Mucosa of descending colon (tissue), 3 donors: ENCODE measurements at regions not wholly inside any gene's neighbourhood (a gene's known extent, or its start where the extent isn't known, plus 50 kb on each side); places are given as distances from the start of the nearest gene placed in this dataset.

ENCODE experiments used
- ATAC-seq: fragments of 200-7000 bp; cut with Tn5 transposase; one replicate; pipeline ENCODE4 v1.9.1; 2020; ENCODE audit warnings: mild to moderate bottlenecking, moderate library complexity
- DNase-seq, 3 donors: peaks; one replicate each; pipeline ENCODE4 v3.0.0-alpha.2; 2020
- H3K36me3 ChIP-seq: fragments of 200-600 bp; one replicate; pipeline ENCODE4 v1.8.0; 2021; ENCODE audit warnings: low read depth, mild to moderate bottlenecking
- H3K4me1 ChIP-seq: fragments of 200-600 bp; one replicate; pipeline ENCODE4 v1.8.0; 2021; ENCODE audit warnings: low read depth, mild to moderate bottlenecking
- H3K4me3 ChIP-seq: fragments of 200-600 bp; one replicate; pipeline ENCODE4 v1.8.0; 2021; ENCODE audit warnings: mild to moderate bottlenecking
- H3K9me3 ChIP-seq: fragments of 200-600 bp; one replicate; pipeline ENCODE4 v1.8.0; 2021; ENCODE audit warnings: mild to moderate bottlenecking
- intact Hi-C, 2 donors: fragments of 100-400 bp; cut with DNase I in 1 of 2; cut with micrococcal nuclease in 1 of 2; formaldehyde crosslinking; loops; one replicate each; pipeline versions ENCODE4 v1.11.0 to v1.11.1; 2022; cut with DNase I, micrococcal nuclease
- TF ChIP-seq, protein P1 (sequence below): fragments of 200-600 bp; IDR thresholded peaks from one replicate; pipeline ENCODE4 v1.8.0; 2022; ENCODE audit warnings: antibody characterized with exemption, mild to moderate bottlenecking
- donor health status: DM: no; HTN: no; CAD: no; lungs with moderate emphysema.
- donor health status: DM: no; HTN: no; CAD: no.
- donor health status: DM: no; HTN: yes; CAD: no.

DNA sequence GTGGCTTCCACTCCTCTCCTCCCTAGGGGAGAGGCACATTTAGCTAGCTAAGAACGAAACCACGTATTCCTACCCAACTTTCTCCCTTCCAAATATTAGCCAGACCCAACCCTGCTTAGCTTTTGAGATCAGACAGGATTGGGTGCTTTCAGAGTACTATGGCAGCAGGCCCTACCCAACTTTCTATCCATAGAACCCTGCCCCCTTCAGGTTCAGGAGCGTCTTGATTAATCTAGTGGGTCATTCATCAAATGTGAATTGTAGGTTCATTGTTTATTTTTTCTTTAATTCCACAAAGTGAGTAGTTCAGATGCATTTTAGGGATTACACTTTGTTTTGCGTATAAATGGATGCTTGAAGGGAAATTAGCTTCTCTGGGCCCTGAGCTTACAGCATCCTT, 188.3 kb downstream of the MIB1 start:
- TF ChIP-seq, protein P1, sequence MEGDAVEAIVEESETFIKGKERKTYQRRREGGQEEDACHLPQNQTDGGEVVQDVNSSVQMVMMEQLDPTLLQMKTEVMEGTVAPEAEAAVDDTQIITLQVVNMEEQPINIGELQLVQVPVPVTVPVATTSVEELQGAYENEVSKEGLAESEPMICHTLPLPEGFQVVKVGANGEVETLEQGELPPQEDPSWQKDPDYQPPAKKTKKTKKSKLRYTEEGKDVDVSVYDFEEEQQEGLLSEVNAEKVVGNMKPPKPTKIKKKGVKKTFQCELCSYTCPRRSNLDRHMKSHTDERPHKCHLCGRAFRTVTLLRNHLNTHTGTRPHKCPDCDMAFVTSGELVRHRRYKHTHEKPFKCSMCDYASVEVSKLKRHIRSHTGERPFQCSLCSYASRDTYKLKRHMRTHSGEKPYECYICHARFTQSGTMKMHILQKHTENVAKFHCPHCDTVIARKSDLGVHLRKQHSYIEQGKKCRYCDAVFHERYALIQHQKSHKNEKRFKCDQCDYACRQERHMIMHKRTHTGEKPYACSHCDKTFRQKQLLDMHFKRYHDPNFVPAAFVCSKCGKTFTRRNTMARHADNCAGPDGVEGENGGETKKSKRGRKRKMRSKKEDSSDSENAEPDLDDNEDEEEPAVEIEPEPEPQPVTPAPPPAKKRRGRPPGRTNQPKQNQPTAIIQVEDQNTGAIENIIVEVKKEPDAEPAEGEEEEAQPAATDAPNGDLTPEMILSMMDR = no peak
- no peak for ATAC-seq
- H3K9me3 ChIP-seq = no peaks in the 10 kb centered on the region
- intact Hi-C loops = no loop called here
- H3K4me1 ChIP-seq = no peaks in the 10 kb centered on the region
- DNase-seq = no peak
- no peak overlapping the region for H3K4me3 ChIP-seq
- H3K36me3 ChIP-seq = no peaks in the 10 kb centered on the region

DNA sequence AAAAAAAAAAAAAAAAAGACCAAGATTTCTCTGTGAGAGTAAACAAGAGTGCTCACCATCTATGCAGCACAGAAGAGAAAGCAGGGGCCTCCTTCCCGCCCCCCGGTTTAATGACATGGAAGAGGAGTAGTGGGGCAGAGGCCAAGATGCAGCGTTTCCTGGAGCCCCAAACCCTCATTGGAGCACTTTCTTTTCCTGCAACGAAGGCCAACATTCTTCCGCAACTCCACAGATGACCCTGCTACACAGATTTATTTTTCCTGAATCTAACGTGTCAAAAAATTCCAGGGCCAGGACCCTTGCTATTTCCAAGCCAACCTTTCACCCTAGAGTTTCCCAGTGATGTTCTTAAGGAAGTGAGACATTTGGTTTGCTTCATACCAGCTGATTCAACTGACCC, 189.6 kb downstream of the MIB1 start:
- Histone ChIP-seq H3K4me1 (no peaks in the 10 kb centered on the region), H3K36me3 (no peaks in the 10 kb centered on the region), H3K4me3 (no peak overlapping the region), H3K9me3 (no peaks in the 10 kb centered on the region)
- TF ChIP-seq, protein P1 = no peak
- intact Hi-C loops = no loop called here
- DNase-seq = no peak
- ATAC-seq = no peak

DNA sequence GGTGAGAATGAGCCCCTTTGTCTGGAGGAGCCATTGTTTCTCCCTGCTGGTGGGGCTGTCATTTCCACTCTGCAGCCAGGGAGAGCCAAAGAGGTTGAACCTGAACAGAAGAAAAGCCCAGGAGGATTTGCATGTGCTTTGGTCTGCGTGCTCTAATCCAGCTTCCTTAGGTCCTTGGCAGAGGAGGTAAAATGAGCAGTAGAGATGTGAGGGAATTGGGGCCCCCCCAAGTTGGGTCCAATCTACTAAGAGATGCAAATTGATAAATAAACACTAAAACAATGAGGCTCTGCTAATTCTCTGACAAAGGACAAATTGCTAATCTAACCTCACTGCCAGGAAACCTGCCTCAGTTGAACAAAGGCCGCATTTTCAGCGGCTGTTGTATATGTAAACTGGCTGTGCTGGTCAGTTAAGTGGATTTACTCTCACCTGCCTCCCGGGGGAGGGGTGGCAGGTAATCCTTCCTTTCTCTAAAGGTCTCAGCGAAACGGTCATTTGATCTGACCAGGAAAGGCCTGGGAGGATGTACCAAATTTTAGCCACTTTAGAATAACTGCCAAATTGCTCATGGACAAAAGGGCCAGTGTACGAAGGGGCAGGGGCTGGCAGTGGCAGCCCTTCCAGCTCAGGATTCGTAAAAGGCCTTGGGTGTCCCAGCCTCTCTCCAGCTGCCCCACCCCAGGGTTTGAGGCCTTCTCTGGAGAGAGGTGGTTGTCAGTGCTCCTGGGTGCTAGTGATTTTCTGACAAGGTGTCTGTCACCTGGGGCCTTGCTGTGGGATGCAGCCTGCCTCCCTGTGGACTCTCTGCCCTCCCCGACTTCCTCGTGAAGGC, 193.6 kb downstream of the MIB1 start:
- intact Hi-C loops = no loop called here
- DNase-seq (no peak), ATAC-seq (no peak)
- no peak overlapping the region for H3K4me3 ChIP-seq
- no peaks in the 10 kb centered on the region for H3K36me3 ChIP-seq
- H3K4me1 ChIP-seq = no peaks in the 10 kb centered on the region
- H3K9me3 ChIP-seq = no peaks in the 10 kb centered on the region
- TF ChIP-seq, protein P1 = no peak

DNA sequence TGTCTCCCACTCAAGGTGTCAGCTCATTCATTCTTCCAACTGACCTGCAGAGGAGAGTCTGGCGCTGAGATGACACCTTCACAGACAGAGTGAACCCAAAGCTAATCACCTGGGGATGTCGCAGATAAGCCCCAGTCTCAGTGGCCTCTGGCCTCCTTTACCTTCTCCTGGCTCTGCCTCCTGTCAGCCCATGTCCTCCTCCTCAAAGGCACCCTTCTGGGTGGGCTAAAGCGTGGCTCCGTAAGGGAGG, 194.1 kb downstream of the MIB1 start:
- Histone ChIP-seq H3K4me1 (no peaks in the 10 kb centered on the region), H3K9me3 (no peaks in the 10 kb centered on the region), H3K4me3 (no peak overlapping the region), H3K36me3 (no peaks in the 10 kb centered on the region)
- TF ChIP-seq, protein P1 = no peak
- ATAC-seq (no peak), DNase-seq (no peak)
- intact Hi-C loops = no loop called here

DNA sequence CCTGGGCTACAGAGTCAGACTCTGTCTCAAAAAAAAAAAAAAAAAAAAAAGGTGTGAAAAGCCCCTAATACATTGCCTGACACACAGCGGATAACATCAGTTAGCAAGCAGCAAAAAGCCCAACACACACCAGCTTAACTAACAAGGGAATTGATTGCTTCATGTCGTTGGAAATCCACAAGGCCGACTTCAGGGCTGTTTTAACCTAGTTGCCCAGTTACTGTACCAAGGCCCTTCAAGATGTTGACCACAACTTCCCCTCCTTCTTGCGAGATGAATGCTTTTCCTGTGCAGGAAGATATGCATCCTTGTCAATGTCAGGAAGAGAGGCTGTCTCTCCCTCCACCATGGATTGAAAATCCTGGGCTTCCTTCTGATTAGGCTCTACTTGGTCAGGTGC, 202.9 kb downstream of the MIB1 start:
- ATAC-seq (no peak), DNase-seq (no peak)
- Histone ChIP-seq H3K9me3 (no peaks in the 10 kb centered on the region), H3K4me3 (no peak overlapping the region), H3K4me1 (no peaks in the 10 kb centered on the region), H3K36me3 (no peaks in the 10 kb centered on the region)
- TF ChIP-seq, protein P1 = no peak
- intact Hi-C loops = no loop called here
